Uterus (tissue), 3 donors: ENCODE measurements at regions not wholly inside any gene's neighbourhood (a gene's known extent, or its start where the extent isn't known, plus 50 kb on each side); places are given as distances from the start of the nearest gene placed in this dataset.

ENCODE experiments used
- DNase-seq, 2 donors: peaks; one replicate each; pipeline ENCODE4 v3.0.0-alpha.2; 2019 to 2020
- H3K27ac ChIP-seq, 2 donors: fragments of 200-600 bp; sonication (generic); 1 replicate in 1 of 2; 2 replicates in 1 of 2; pipeline ENCODE4 v1.5.1; 2016 to 2018
- H3K27me3 ChIP-seq, 2 donors: fragments of 200-600 bp; sonication (generic); one replicate each; pipeline ENCODE4 v1.5.1; 2018 to 2019; ENCODE audit warnings: control low read depth in 1 of 2
- H3K36me3 ChIP-seq, 2 donors: fragments of 200-600 bp; sonication (generic); one replicate each; pipeline ENCODE4 v1.5.1; 2019; ENCODE audit warnings: control low read depth in 1 of 2
- H3K4me1 ChIP-seq, 2 donors: fragments of 200-600 bp; sonication (generic); one replicate each; pipeline ENCODE4 v1.5.1; 2018 to 2019; ENCODE audit warnings: control low read depth in 1 of 2
- H3K4me3 ChIP-seq, 2 donors: fragments of 200-600 bp; sonication (generic); 1 replicate in 1 of 2; 2 replicates in 1 of 2; pipeline ENCODE4 v1.5.1; 2018 to 2019; ENCODE audit warnings: mild to moderate bottlenecking in 1 of 2
- H3K9me3 ChIP-seq, 2 donors: fragments of 200-600 bp; sonication (generic); one replicate each; pipeline ENCODE4 v1.5.1; 2019; ENCODE audit warnings: control low read depth in 1 of 2
- POLR2A ChIP-seq, 2 donors: fragments of 450-650 bp; IDR thresholded peaks; one replicate each; pipeline ENCODE4 v1.6.1; 2016; ENCODE audit warnings: antibody characterized with exemption in 2 of 2, mild to moderate bottlenecking in 1 of 2, moderate library complexity in 1 of 2
- intact Hi-C: fragments of 100-400 bp; cut with DNase I; formaldehyde crosslinking; loops from one replicate; pipeline ENCODE4 v1.15.1; 2023; ENCODE audit warnings: low total_unique reads
- TF ChIP-seq, protein P1 (sequence below), 4 experiments: fragments of 200-600 bp in 2 of 4; fragments of 450-650 bp in 2 of 4; sonication (generic) in 2 of 4; IDR thresholded peaks; one replicate each; pipeline ENCODE4 v1.5.1; 2016 to 2019; ENCODE audit warnings: antibody characterized with exemption in 4 of 4, mild to moderate bottlenecking in 2 of 4, moderate library complexity in 1 of 4
- donor health status: DM: yes; HTN: yes; CAD: no.

DNA sequence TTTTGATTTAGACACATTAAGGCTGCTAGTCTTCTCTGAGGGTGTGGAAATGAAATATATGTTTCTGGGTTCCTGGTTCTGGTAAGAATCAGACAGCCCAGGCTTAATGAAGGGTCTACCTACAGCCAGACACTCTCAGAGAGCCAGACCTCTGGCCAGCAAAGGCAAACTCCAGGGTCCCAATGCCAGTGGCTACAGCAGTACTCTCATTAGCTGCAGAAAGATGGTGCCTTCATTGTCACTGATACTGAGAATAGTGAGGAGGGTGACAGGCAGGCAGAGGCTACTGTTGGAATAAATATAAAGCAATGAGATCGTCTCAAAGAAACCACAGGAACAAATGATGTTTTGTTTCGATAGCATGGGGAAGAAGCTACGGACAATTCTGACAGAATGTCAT lies 437.6 kb downstream of the GPM6A start:
- H3K27me3 ChIP-seq: no peaks in the 10 kb centered on the region
- H3K4me1 ChIP-seq: no peaks in the 10 kb centered on the region
- no peak overlapping the region for H3K27ac ChIP-seq
- intact Hi-C loops: no loop called here
- no peak for TF ChIP-seq POLR2A (IDR thresholded peaks at IDR 0.05)
- TF ChIP-seq, protein P1, sequence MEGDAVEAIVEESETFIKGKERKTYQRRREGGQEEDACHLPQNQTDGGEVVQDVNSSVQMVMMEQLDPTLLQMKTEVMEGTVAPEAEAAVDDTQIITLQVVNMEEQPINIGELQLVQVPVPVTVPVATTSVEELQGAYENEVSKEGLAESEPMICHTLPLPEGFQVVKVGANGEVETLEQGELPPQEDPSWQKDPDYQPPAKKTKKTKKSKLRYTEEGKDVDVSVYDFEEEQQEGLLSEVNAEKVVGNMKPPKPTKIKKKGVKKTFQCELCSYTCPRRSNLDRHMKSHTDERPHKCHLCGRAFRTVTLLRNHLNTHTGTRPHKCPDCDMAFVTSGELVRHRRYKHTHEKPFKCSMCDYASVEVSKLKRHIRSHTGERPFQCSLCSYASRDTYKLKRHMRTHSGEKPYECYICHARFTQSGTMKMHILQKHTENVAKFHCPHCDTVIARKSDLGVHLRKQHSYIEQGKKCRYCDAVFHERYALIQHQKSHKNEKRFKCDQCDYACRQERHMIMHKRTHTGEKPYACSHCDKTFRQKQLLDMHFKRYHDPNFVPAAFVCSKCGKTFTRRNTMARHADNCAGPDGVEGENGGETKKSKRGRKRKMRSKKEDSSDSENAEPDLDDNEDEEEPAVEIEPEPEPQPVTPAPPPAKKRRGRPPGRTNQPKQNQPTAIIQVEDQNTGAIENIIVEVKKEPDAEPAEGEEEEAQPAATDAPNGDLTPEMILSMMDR (IDR thresholded peaks at IDR 0.05): no peak
- DNase-seq: no peak
- no peaks in the 10 kb centered on the region for H3K36me3 ChIP-seq
- no peaks in the 10 kb centered on the region for H3K9me3 ChIP-seq
- H3K4me3 ChIP-seq: no peak overlapping the region

DNA sequence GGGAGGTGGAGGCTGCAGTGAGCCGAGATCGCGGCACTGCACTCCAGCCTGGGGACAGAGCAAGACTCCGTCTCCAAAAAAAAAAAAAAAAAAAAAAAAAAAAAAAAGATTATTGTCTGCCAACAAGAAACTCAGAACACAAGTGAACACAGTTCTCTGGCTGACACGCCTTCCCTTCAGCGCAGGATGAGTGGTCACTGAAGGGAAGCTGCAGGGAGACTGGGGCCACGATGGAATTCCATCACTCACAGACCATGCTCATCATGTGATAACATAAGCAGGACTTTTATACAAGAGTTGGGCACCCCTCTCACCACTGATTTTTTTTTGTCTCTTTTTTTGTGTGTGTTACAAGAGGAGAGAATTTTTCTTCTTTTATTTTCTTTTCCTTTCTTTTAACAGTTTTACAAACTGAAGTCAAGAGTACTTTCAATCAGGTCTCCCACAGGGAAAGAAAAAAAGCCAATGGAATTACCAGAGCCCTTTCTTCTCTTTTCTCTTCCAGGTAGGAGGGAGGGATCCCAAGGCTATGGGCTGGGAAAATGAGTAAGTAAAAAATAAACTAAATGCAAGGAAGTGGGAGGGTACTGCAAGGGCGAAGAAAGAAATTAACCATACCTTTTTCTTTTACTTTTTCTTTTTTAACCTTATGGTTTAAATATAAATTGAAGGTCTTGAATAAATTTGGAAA lies 435.6 kb downstream of the GPM6A start:
- intact Hi-C loops: no loop called here
- no peak for TF ChIP-seq POLR2A (IDR thresholded peaks at IDR 0.05)
- TF ChIP-seq, protein P1 (IDR thresholded peaks at IDR 0.05): no peak
- no peak for DNase-seq
- H3K27ac ChIP-seq: no peak overlapping the region
- H3K36me3 ChIP-seq: no peaks in the 10 kb centered on the region
- no peak overlapping the region for H3K4me3 ChIP-seq
- no peaks in the 10 kb centered on the region for H3K27me3 ChIP-seq
- no peaks in the 10 kb centered on the region for H3K9me3 ChIP-seq
- no peaks in the 10 kb centered on the region for H3K4me1 ChIP-seq

DNA sequence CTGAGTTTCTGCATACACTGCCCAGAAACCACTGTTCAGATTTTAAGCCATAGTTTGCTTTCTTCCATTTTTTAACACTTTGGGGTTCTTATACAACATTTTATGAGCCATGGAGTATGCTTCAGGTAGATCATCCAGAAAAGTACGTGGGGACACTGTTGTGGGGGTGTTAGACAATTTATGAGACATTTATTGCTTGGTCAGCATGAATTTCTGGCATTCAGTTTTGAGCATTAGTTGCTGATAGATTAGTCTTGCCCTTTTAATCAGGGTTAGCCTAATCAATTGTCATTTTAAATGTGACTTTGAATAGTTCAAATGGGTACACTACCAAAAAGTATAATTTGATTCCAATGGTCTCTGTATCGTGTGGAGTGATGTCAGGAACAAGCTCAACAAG lies 434.9 kb downstream of the GPM6A start:
- Histone ChIP-seq H3K9me3 (no peaks in the 10 kb centered on the region), H3K4me1 (no peaks in the 10 kb centered on the region), H3K36me3 (no peaks in the 10 kb centered on the region), H3K27ac (no peak overlapping the region), H3K4me3 (no peak overlapping the region), H3K27me3 (no peaks in the 10 kb centered on the region)
- no peak for TF ChIP-seq POLR2A (IDR thresholded peaks at IDR 0.05)
- TF ChIP-seq, protein P1 (IDR thresholded peaks at IDR 0.05): no peak
- intact Hi-C loops: no loop called here
- DNase-seq: no peak

DNA sequence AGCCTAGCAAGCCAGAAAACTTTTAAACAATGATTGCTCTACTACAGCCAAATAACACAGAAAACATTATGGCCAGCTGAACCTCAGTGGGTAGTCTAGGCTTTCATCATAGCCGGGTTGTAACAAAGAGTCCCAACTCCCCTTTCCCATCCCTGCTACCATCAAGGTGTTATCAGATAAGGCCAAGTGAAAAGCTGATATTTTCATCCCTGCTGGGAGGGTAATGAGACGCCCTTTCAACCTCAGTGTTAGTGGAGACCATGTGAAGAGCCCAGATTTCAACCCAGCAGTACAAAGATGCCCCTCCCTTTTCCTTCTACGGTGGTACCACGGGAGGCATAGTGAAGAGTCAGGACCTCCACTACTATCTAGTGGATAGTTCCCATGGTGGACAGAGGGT lies 433.7 kb downstream of the GPM6A start:
- no peaks in the 10 kb centered on the region for H3K27me3 ChIP-seq
- H3K4me3 ChIP-seq: no peak overlapping the region
- no peaks in the 10 kb centered on the region for H3K4me1 ChIP-seq
- no peak for DNase-seq
- no peaks in the 10 kb centered on the region for H3K36me3 ChIP-seq
- intact Hi-C loops: no loop called here
- H3K9me3 ChIP-seq: no peaks in the 10 kb centered on the region
- H3K27ac ChIP-seq: no peak overlapping the region
- TF ChIP-seq POLR2A (IDR thresholded peaks at IDR 0.05): no peak
- TF ChIP-seq, protein P1 (IDR thresholded peaks at IDR 0.05): no peak

DNA sequence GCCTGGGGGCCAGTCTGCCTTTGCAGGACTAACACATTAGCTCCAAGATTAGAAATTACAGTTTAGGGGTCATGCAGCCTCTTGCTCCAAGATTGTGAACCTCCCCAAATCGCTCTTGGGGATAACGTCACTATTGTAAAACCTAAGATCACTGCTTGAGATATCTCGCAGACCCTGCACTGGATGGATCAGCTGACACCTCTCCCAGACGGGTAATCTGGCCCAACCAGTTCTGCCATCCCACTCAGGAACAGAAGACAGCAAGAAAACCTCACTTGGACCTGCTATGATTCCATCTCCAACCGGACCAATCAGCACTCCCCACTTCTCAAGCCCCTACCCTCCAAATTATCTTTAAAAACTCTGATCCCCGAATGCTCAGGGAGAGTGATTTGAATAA lies 431.2 kb downstream of the GPM6A start:
- no peak for DNase-seq
- no peaks in the 10 kb centered on the region for H3K4me1 ChIP-seq
- H3K36me3 ChIP-seq: no peaks in the 10 kb centered on the region
- TF ChIP-seq, protein P1 (IDR thresholded peaks at IDR 0.05): no peak
- TF ChIP-seq POLR2A (IDR thresholded peaks at IDR 0.05): no peak
- no peak overlapping the region for H3K27ac ChIP-seq
- no peaks in the 10 kb centered on the region for H3K9me3 ChIP-seq
- no peaks in the 10 kb centered on the region for H3K27me3 ChIP-seq
- H3K4me3 ChIP-seq: no peak overlapping the region
- intact Hi-C loops: no loop called here
